ENCODE measurements at regions not wholly inside any gene's neighbourhood (a gene's known extent, or its start where the extent isn't known, plus 50 kb on each side); places are given as distances from the start of the nearest gene placed in this dataset.

- H3K27me3 ChIP-seq: no peaks in the 10 kb centered on the region
- no peak overlapping the region for H3K4me3 ChIP-seq (replicated peaks in 1 of 3)
- H3K36me3 ChIP-seq: no peaks in the 10 kb centered on the region
- 87 to 91% methylated on average over 1 of the region's 1 CpG for WGBS, 2 donors
- no peak overlapping the region for H3K27ac ChIP-seq
- H3K4me1 ChIP-seq: no peaks in the 10 kb centered on the region
- TF ChIP-seq CTCF (IDR thresholded peaks at IDR 0.05) (no peak), POLR2A (IDR thresholded peaks at IDR 0.05) (no peak)
- intact Hi-C loops (cut with DNase I): no loop called here
- no peaks in the 10 kb centered on the region for H3K9me3 ChIP-seq
- DNase-seq: no peak
These were observed 1539.0 kb upstream of the IGFBP7 start for GRCh38 chr4:58649226-58649625.

- Histone ChIP-seq H3K4me1 (no peaks in the 10 kb centered on the region), H3K27ac (no peak overlapping the region), H3K27me3 (no peaks in the 10 kb centered on the region), H3K4me3 (replicated peaks in 1 of 3) (no peak overlapping the region), H3K36me3 (no peaks in the 10 kb centered on the region), H3K9me3 (no peaks in the 10 kb centered on the region)
- TF ChIP-seq POLR2A (IDR thresholded peaks at IDR 0.05) (no peak), CTCF (IDR thresholded peaks at IDR 0.05) (no peak)
- intact Hi-C loops (cut with DNase I): no loop called here
- DNase-seq: no peak
- 82 to 90% methylated on average over 3 of the region's 3 CpGs for WGBS, 2 donors
These were observed 1535.9 kb upstream of the IGFBP7 start for GRCh38 chr4:58646126-58646525.

- 87% methylated on average over 3 of the region's 3 CpGs for WGBS, 2 donors
- DNase-seq: no peak
- intact Hi-C loops (cut with DNase I): no loop called here
- Histone ChIP-seq H3K4me3 (replicated peaks in 1 of 3) (no peak overlapping the region), H3K4me1 (no peaks in the 10 kb centered on the region), H3K27ac (no peak overlapping the region), H3K27me3 (no peaks in the 10 kb centered on the region), H3K36me3 (no peaks in the 10 kb centered on the region), H3K9me3 (no peaks in the 10 kb centered on the region)
- TF ChIP-seq CTCF (IDR thresholded peaks at IDR 0.05): no peak
- TF ChIP-seq POLR2A (IDR thresholded peaks at IDR 0.05): no peak
These were observed 1534.4 kb upstream of the IGFBP7 start for GRCh38 chr4:58644549-58644948.

- Histone ChIP-seq H3K4me3 (replicated peaks in 1 of 3) (no peak overlapping the region), H3K9me3 (no peaks in the 10 kb centered on the region), H3K27ac (no peak overlapping the region), H3K4me1 (no peaks in the 10 kb centered on the region), H3K36me3 (no peaks in the 10 kb centered on the region), H3K27me3 (no peaks in the 10 kb centered on the region)
- DNase-seq: no peak
- TF ChIP-seq CTCF (IDR thresholded peaks at IDR 0.05) (no peak), POLR2A (IDR thresholded peaks at IDR 0.05) (no peak)
- intact Hi-C loops (cut with DNase I): no loop called here
- WGBS, 2 donors: 11 to 19% methylated on average over 2 of the region's 2 CpGs
These were observed 1526.2 kb upstream of the IGFBP7 start for GRCh38 chr4:58636381-58636780.

GRCh38 chr4:58617226-58617625 lies 1507.0 kb upstream of the IGFBP7 start:
- 88% methylated on average over 2 of the region's 2 CpGs for WGBS, 2 donors
- Histone ChIP-seq H3K4me1 (no peaks in the 10 kb centered on the region), H3K27me3 (no peaks in the 10 kb centered on the region), H3K36me3 (no peaks in the 10 kb centered on the region), H3K4me3 (replicated peaks in 1 of 3) (no peak overlapping the region), H3K27ac (no peak overlapping the region), H3K9me3 (no peaks in the 10 kb centered on the region)
- intact Hi-C loops (cut with DNase I): no loop called here
- DNase-seq: no peak
- TF ChIP-seq POLR2A (IDR thresholded peaks at IDR 0.05): no peak
- TF ChIP-seq CTCF (IDR thresholded peaks at IDR 0.05): no peak
